Dermis microvascular lymphatic vessel endothelial cell (primary cell): ENCODE measurements at regions not wholly inside any gene's neighbourhood (a gene's known extent, or its start where the extent isn't known, plus 50 kb on each side); places are given as distances from the start of the nearest gene placed in this dataset.

Source experiments
- DNase-seq, 2 donors: peaks; one replicate each; pipeline versions ENCODE4 v3.0.0 to v3.0.0-alpha.2; 2010; ENCODE audit warnings: low read depth in 2 of 2

DNA sequence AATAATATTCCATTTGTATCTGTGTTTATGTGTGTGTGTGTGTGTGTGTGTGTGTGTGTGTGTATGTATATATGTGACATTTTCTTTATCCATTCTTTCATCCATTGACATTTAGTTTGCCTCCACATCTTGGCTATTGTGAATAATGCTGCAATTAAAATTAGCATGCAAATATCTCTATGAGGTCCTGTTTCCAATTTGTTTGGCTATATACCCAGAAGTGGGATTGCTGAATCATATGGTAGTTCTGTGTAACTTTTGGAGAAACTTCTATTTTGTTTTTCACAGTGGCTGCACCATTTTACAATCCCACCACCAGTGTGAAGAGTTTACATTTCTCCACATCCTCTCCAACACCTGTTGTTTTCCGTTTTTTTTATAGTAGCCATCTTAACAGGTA lies 53.1 kb downstream of the CH25H start:
- no peak for DNase-seq

DNA sequence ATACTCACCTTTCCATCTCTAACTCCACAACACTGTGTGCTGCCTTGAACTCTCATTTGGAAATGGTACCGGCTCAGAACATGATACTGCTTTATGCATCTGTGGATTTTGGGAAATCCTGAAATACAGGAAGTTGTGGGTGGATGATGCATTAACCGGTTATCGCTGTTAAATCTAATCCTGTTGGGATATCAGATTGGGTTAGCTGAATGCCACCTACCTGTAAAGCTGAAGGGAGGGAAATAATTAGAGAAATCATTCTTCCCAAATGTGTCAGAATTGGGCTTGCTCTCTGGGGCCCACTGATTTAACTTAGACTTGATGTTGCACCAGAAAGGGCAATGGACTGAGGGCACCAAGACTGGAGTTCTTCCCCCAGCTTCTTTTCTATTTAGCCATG lies 54.0 kb downstream of the CH25H start:
- DNase-seq = no peak

DNA sequence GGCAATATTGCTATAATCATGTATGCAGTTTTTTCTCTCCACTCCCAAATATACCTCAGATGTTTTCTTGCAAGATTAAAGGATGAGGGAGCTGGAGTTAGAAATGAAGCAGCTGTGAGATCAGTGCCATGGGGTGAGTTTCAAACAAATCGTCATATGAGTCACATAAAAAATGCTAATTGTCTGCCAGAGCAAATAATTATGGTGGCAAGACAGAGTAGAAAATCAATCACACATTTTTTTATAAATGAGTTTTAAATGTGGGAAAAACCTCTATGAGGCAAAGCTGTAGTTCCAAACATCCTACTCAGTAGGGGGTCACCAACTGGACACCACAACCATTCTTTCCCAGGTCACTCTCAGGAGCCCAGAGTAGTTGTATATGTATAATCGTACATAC lies 55.3 kb downstream of the CH25H start:
- DNase-seq = no peak

DNA sequence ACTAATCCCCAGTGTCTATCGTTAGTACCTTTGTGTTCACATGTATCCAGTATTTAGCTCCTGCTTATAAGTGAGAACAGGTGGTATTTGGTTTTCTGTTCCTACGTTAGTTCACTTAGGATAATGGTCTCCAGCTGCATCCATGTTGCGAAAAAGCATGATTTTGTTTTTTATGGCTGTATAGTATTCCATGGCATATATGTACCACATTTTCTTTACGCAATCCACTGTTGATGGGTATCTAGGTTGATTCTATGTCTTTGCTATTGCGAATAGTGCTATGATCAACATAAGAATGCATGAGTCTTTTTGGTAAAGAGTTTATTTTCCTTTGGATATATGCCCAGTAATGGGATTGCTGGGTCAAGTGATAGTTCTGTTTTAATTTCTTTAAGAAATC lies 59.1 kb downstream of the CH25H start:
- no peak for DNase-seq

DNA sequence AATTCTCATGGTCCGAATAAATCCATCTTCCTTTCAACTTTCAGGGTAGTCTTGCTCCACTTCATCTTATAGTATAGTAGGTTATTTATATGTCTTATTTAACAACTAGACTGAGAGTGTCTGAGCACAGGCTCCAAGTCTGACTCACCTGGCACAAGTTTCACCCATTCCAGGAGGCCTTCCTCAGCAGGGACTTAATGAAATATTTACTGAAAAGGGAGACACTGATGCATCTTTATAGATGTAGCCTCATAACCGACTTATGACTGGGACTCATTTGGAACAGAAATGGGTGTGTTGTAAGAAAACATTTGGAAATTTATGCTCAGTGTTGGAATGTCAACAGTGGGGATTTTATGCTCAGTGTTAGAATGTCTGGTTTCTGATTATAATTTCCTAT lies 59.9 kb downstream of the CH25H start:
- peak in 1 of 2 donors; percentile 4 for DNase-seq

DNA sequence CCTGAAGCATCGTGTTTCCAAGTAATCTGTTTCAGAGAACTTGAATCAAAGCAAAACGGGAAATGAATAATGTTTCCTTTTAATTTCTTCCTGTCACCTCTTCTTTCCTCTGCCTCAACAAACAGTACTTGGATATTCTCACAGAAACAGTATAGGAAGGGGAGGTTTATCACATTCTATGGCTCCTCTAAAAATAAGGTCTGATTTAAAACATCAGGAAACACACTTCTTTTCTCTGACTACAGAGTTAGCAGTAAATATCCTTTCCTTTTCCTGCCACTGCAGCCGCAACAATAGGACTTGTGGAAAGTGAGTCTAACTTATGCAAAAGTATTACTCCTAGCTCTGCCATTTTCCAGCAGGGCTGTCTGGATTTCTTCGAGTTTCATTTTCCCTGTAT lies 62.3 kb downstream of the CH25H start:
- DNase-seq = peak; percentile 15 to 81

DNA sequence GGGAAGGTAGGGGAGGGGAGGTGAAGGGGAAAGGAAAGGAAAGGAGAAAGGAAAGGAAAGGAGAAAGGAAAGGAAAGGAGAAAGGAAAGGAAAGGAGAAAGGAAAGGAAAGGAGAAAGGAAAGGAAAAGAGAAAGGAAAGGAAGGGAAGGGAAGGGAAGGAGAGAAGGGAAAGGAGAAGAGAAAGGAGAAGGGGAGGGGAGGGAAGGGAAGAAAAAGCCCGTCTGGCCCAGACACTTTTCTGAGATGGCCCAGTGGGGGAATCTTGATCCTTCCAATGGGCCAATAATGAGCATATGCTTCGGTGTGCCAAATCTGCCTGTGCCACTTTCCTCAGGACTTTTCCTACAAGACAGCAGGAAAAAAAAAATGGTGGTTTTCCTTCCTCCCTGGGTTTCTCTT lies 64.5 kb downstream of the CH25H start:
- no peak for DNase-seq

DNA sequence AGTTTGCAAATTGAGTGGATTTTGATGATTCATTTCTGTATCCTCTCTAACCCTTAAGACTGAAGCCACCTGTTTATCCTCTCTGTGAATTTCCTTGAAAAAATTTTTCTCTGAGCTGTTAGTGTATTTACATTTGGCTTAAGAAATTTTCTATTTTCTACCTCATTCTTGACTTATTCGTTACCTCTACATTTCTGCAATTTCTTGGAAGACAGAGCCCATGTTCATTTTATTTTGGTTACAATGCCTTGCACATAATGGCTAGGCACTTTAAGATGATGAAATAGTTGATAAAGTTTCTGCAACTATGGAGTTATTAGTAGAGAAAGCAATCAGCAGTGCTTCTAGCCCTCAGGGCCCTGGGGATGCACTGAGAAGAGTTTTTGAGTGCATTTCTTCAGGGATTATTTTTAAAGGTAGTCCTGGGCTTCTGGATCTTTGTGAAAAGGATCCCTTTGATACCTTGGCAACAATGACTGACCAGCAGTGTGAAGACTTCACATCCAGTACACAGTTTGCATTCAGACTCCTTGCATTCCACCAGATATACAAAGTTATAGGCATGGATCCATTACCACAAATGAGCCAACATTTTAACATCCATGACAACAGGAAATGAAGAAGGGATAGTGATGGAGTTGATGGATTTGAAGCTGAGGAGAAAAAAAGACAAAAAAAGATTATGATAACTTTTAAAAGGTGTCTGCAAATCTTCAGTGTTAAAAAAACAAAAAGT lies 68.2 kb downstream of the CH25H start:
- no peak for DNase-seq

DNA sequence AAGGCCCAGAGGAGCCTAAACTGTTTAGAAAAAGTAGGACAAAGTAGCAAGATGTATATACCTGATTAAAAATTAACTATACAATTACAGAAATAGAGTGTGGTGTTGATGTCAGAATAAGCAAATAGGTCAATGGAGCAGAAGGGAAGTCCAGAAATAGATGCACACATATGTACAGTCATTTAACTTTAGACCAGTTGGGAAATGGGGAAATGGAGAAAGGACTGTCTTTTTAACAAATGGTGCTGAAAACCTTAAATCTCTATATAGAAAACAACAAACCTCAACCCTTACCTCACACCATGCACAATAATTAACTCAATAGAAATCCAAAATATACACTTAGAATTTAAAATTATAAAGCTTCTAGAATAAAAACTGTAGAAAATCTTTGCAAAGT lies 72.2 kb downstream of the CH25H start:
- DNase-seq = no peak

DNA sequence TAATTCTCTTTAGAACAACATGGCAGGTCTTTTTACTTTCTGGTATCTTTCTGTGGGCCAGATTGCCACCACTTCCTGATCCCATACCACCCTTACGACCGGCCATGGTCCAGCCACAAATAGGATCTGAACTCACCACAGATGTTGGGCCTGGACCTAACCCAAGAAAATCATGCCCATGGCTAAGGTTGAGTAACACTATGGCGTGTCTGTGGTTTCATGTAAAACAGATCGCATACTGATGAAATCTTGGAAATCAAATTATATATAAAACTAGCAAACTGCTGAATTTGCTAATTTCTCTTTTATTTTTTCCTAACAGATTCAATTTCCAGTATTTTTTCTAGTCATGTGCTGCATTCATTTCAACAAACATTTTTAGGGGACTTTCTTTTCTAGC lies 77.2 kb downstream of the CH25H start:
- DNase-seq = no peak

DNA sequence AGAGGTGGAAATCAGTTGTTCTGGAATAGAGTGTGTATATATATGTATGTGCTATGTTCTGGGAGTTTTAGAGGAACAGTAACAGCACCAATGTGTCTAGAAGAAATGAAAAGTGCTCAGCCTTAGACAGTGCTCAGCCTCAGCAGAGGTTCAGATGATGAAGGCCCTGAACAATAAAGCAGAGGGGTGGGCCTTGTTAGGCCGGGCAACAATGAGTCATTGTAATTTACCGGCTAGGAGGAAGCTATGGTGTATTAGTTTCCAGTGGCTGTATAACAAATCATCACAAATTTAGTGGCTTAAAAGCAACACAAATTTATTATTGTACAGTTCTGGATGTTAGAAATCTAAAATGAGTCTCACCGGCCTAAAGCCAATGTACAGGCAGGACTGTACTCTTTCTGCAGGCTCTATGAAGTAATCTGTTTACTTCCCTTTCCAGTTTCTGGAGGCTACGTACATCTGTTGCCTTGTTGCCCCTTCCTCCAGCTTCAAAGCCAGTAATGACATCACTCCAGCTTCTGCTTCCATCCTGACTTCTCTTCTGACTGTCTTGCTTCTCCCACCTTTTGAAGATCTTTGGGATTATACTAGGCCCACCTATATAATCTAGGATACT lies 84.6 kb downstream of the CH25H start:
- peak; percentile 63 to 88 for DNase-seq

DNA sequence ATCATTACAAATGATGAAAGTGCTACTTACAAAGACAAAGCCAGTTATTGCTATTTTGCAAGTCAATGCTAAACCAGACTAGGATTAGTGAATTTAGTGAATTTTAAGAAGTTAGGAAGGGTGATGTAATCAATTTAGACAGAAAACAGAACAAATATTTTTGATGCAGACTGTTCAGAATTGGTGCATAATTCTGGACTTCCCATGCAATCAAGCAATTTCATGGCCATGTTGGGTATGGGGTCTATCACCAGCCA lies 85.4 kb downstream of the CH25H start:
- DNase-seq = no peak

DNA sequence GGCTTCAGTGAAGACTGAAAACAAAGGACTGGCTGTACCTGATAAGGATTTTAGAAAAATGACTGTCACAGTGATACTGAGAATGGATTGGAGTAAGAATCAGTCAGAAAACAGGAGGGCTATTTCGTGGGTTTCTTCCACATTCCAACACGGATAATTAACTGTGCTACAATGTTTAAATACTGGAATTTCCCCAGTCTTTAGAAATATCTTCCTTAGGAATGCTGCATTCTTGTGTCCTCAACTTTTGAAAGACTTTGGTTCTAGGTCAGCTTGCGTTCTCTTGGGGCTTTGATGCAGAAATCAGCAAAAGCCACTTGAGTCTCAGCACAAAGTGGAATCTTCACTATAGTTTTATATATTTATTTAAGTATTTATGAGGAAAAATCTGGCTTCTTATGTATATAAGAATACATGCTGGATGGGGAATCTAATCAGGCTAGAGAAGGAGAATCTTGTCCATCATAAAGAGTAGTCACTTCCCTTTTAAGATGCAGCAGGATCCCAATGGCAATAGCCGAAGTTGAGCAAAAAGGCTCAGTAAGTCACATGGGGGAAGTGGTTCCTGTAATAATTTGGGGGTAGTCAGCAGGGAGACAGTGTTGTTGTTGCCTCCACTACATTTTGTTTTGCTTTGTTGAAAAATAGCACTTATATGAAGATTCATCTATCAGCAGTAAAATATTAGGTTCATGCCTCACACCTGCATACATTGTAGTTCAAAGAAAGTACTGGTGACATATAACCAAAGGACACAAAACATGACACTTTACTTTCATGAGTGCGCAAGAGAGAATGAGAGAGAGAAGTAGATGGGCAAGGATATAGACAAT lies 86.0 kb downstream of the CH25H start:
- no peak for DNase-seq

DNA sequence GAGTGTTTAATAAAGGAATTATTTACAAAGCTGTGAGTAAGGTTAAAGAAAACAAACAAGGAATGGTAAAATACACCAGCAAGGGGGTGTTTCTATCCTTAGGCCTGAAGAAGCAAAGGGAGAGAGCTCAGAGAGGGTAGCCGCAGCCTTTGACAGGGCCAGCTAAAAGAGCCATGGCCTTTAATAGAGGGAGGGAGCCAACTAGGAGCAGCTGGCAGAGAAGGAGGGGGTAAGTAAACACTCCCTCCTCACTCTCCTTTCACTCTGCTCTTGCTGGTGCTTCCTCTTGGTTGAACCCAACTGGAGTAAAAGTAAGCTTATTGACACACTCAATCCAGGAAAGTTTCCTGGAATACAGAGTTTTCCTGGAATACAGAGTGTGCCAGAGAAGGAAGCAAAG lies 87.5 kb downstream of the CH25H start:
- DNase-seq = peak in 1 of 2 donors; percentile 36

DNA sequence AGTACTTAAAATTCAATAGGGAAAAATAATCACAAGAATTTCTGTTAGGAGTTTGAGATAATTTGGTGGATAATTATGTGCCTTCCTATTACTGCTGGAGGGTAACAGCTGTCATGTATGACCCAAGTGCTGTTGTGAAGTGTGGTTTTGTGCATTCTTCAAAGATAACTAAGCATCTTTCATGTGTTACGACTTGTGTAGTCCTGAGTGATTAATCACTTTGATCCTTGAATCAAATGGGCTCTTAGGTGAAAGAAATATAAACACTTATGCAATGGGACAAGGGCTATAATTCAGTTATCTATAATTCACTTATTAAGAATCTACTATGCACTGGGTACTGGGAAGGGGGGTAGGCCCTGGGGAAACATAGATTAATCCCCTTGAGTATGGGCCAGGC lies 89.0 kb downstream of the CH25H start:
- DNase-seq = no peak

DNA sequence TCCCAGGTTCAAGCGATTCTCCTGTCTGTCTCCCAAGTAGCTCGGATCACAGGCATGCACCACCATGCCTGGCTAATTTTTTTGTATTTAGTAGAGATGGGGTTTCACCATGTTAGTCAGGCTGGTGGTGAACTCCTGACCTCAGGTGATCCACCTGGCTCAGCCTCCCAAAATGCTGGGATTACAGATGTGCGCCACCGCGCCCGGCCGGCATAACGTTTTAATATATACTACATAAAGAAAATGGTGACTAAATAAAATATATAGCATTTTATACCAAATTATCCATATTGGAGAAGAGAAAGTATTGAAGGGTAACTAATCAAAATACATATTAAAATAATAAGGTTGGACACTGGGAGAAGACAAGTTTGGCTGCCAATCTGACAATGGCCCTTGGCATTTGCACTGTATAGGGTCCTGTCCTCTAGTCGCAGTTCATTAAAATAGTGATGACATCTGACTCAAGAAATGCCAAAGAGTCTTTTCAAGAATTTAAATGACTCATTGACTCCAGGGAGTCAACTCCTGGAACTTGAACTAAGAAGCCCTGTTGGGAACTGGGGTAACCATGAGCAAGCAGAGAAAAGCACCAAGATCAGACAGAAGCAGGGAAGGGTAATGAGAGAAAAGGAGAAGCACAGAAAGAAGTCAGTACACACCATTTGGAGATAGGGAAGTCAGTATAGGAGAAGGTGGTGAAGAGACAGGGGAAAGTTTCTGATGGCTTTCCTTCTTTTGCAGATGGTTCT lies 91.1 kb downstream of the CH25H start:
- peak in 1 of 2 donors; percentile 56 for DNase-seq

DNA sequence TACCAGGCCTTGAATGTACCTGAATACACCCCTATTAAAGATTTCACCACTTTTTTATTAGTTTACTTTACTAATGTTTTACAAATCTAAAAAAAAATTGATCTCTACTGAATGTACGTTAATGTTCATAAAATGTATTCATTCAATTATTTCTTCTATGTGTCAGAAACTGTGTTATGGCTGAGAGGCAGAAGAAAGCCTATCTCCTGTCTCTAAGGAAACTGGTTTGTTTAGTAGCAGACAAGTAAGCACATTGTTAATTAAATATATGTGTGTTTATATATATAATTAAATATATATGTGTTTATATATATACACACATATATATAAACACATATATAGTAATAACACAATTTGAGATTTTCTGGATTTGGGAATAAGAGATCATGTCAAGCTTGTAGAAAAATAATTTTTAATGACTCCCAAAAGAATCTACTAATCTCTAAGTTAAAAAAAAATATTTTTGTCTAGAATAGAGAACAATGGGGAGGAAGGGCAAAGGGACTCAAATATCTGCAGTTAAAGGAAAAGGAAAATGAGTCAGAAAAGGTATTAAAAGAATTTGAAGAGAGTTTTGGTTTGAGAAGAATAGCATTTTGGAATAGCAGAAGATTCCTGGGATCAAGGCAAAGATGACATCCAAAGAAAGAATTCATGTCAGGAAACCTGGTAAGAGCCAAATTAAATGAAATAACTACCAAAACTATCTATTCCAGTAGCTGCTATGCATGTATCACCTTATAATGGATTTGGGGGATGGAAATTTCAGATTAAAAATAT lies 92.1 kb downstream of the CH25H start:
- peak; percentile 18 to 79 for DNase-seq

DNA sequence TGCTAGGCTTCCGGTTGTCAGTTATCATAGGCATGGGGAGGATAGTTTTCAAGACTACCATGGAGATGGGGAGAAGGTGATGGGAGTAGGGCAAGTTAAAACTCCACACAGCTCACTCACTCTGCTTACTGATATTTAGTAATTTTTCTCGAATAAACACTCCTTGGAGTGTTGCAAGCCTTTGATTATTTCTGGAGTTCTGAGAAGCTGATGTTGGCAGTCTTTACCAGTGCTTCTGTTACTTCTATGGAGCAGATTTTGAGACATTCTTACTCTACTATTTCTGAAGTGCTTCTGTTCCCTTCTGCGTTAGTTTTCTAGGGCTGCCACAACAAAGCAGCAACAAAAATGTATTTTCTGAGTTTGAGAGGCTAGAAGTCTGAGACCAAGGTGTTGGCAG lies 104.4 kb downstream of the CH25H start:
- DNase-seq = no peak

DNA sequence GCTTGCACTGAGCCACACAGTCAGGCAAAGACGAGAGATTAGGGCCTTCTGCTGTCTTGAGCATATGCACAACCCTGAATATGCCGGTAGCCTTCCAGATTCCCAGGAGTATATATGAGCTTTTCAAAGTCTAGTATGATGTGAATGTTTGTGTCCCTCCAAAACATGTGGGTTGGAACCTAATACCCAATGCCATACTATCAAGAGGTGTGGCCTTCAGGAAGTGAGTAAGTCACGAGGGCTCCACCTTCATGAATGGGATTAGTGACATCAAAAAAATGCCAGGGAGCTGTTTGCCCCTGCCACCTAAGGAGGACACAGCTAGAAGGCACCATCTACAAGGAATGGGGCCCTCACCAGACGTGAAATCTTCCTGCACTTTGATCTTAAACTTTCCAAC lies 105.2 kb downstream of the CH25H start:
- DNase-seq = no peak

DNA sequence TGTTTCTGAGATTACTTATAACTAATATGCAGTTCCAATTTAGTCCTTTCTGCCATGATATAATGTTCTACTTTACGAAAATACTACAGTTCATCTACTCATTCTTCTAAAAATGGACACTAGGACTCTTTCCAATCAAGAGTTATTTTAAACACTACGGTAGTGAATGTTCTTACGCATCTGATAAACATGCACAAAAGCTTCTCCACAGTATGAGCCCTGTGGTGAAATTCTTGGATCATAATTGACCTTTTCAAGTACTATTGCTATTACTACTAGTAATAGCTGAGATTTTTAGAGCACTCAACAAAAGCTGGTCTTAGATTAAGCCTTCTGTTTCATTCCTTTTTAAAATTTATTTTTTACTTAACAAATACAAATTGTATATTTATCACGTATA lies 106.4 kb downstream of the CH25H start:
- DNase-seq = no peak

DNA sequence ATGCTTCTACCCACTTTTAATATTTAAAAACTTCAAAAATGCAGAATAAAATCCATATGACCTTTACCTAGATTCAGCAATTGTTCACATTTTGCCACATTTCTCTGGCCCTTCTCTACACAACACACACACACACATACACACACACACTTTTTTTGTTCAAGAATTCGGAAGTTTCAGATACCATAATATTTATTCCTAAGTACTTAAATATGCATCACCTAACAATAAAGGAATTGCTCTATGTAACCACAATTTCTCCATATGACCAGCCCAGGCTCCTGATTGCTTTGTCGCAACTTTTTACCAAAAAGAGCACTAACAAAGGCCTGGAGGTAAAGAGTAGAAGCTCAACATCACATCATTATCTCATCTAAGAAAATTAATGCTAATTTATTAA lies 106.6 kb downstream of the FAS start:
- DNase-seq = no peak
